ENCODE measurements at regions not wholly inside any gene's neighbourhood (a gene's known extent, or its start where the extent isn't known, plus 50 kb on each side); places are given as distances from the start of the nearest gene placed in this dataset.

- TF ChIP-seq POLR2AphosphoS5 (IDR thresholded peaks at IDR 0.05; ENCODE audit: low read depth) (no peak), CTCF (IDR thresholded peaks at IDR 0.05; ENCODE audit: insufficient read depth, low read length) (no peak)
Observed at GRCh38 chr3:59426821-59427565, 377.2 kb upstream of the CFAP20DC start.

All from HL-60 (cell line).